NCI-H2196 (cell line): ENCODE measurements at regions not wholly inside any gene's neighbourhood (a gene's known extent, or its start where the extent isn't known, plus 50 kb on each side); places are given as distances from the start of the nearest gene placed in this dataset.

Source experiments
- DNase-seq: peaks from one replicate; lab custom pipeline; 2025; ENCODE audit not compliant: unreplicated experiment; lab: John Stamatoyannopoulos, UW

DNA sequence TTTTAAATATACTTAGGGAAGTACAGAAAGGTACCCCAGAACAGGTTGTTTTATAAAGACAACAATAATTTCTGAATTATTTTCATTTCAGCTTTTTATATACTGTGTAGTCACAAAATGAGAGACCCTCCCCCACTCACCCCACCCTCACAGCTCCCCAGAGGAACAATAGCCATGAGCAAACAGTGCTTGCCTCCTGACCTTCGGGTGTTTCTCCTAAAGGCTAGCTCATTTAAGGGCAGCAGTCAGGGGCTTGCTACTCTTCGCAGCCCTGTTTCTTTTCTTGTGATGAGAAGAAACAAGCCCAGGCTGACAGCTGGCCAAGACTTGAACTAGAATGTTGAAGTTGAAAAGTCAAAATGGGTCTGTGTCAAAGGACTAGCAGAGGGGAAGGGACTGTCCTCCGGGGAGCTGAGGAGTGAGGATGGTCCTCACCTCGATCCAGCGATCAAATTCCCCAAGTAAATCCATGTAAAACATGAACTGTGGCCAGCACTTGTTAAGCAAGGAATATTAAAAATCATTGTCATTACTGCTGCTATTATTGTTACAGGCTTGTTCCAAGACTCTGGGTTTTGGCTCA is 133.8 kb upstream of the ARHGAP5 start:
- DNase-seq = no peak

GRCh38 chr14:31943861-31944255 is 133.2 kb upstream of the ARHGAP5 start:
- DNase-seq = no peak

GRCh38 chr14:31944256-31945073 is 132.6 kb upstream of the ARHGAP5 start:
- no peak for DNase-seq

DNA sequence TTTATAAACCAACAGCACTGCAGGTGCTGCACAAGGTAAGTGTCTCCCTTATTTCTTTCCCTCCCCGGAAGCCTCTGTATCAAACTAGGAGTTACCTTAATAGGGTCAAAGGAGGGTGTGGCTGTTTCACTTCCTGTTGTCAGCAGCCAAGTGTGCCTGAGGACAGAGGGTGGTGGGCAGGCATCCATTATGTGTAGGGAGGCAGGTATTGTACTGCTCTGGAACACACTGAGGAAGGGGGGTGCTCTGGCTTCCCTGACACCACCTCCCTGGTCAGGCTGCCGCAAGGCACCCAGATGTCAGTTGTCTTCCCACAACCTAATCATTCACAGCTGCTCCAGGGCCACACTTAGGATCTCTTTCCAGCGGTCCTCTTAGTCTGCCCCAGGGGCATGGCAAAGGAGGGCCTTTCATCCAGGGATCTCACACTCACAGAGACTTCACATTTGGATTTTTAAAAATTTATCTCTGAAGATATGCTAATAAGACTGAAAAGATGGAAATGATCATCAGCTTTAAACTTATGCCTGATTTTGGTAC is 132.0 kb upstream of the ARHGAP5 start:
- DNase-seq = no peak

- DNase-seq = no peak
Measured at GRCh38 chr14:31945701-31946100, 131.4 kb upstream of the ARHGAP5 start.

- no peak for DNase-seq
Measured at GRCh38 chr14:31947076-31947475, 130.0 kb upstream of the ARHGAP5 start.

GRCh38 chr14:31947680-31948595 is 129.2 kb upstream of the ARHGAP5 start:
- DNase-seq = no peak

DNA sequence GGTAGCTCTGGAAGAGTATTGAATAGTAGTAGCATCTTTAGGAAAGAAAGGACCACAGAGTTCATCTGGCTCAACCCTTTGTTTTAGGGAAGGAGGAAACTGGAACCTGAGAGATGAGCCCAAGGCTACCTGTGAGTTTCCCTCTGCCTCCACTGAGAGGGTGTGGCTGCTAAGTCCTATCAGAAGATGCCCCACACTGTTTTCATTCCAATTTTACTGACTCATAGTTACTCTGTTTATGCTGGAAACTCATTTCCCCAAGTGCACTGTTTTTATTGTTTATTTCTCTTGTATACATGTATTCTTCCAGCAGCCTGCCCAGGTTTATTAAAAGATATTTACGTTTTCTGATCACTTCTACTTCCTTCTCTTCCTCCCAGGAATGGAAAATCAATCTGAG is 127.4 kb upstream of the ARHGAP5 start:
- no peak for DNase-seq

GRCh38 chr14:31950331-31950730 is 126.8 kb upstream of the ARHGAP5 start:
- no peak for DNase-seq

DNA sequence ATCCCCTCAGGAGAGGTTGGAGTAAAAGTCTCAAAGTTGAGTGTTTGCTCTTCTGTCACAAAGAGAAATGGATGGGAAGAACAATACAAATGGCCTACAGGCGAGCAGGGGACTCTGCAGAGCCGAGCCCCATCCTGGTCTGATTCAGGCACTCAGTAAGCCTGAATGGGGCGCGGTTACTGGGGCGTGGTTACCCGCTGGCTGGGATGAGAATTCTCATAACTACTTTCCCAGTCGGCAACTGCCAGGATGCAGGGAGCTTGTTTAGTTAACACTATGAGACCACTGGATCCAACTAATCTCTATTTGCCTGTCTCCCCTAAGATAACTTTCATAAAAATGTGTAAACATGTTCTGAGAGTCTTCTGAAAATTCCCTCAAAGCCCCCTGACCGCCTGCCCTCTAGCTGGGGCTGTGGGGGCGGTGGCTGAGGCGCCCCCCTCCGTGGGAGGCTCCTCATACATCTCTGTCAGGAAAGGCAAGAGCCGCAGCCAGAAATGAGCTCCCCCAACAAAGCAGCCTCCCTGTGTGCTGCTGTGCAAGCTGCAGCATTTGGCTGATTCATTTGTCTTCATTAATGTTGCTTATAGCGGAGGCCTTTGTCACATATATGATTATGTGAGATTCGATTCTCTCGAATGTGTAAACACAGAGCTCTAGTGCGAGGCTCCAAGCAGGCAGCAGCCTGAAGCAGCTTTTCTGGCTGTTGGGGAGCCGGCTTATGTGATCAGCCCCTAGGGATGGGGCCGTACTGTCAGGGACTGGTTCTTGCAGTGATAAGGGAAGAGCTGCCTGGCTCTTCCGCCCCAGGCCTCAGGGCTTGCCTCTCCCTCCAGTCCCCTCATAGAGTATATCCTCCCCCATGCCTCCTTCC is 126.1 kb upstream of the ARHGAP5 start:
- no peak for DNase-seq

DNA sequence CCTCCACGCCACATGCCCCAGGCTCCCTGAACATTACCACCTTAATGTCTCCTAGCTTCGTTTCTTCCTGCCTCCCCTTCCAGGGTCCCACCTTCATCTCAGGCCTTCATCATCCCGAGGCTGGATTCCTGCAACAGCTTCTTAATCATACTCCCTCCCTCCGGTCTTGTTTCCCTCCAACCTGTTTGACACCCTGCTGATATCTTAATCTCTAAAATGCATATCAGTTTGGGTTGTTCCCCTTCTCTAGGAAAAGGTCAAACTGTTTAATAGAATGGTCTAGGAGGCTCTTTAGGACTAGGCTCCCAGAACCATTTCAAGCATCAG is 125.5 kb upstream of the ARHGAP5 start:
- no peak for DNase-seq

GRCh38 chr14:31952573-31952972 is 124.5 kb upstream of the ARHGAP5 start:
- no peak for DNase-seq

- no peak for DNase-seq
Measured at GRCh38 chr14:31953210-31953609, 123.9 kb upstream of the ARHGAP5 start.

GRCh38 chr14:31954991-31955390 is 122.1 kb upstream of the ARHGAP5 start:
- no peak for DNase-seq

- no peak for DNase-seq
Measured at GRCh38 chr14:31955936-31956579, 121.0 kb upstream of the ARHGAP5 start.

GRCh38 chr14:31957565-31957964 is 119.5 kb upstream of the ARHGAP5 start:
- no peak for DNase-seq

DNA sequence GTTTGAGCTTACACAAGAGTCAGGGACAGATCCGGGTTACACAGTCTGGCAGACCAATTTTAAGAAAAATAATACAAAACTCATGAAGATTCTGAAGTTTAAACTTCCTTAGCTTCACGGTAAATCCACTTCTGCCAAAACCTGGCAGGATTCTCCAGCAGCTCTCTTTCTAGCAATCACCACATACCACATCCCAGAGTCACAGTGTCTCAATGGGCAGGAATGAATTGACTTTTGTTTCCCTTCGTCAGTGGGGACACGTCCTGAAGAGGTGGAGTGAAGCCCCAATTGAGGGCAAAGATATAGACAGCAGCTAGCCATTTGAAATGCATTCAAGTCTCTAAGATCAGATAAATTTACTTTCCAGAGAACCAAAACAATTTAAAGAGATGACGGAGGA is 117.1 kb upstream of the ARHGAP5 start:
- DNase-seq = no peak

GRCh38 chr14:31961896-31962295 is 115.2 kb upstream of the ARHGAP5 start:
- no peak for DNase-seq

GRCh38 chr14:31962920-31963319 is 114.2 kb upstream of the ARHGAP5 start:
- no peak for DNase-seq

DNA sequence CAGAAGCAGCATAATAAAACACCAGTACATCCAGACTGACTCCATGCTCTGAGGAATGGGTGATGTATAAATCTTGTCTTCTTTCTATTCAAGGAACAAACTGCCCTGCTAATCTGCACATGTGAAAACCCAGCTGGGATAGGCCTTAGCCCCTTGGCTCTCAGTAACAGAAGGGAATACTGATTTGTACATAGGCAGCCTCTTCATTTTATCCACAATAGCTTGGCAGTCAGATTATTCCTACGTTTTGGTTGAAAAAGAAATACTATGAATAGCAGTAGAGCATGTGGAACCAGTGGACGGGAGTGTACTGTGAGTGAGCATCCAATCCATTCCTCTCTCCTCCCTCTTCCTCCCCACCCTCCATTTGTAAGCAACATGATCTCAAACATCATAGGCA is 113.5 kb upstream of the ARHGAP5 start:
- no peak for DNase-seq
